NCI-H1436 treated with DMSO at 0.1 percent for 48 hours (cell line): ENCODE measurements at regions not wholly inside any gene's neighbourhood (a gene's known extent, or its start where the extent isn't known, plus 50 kb on each side); places are given as distances from the start of the nearest gene placed in this dataset.
"Not testable (repeated sequence)": the region's sequence is repeated elsewhere in the genome, so short reads cannot be mapped to it uniquely, and the experiment has no call there.

Experiments
- DNase-seq: peaks from one replicate; lab custom pipeline; 2025; lab: John Stamatoyannopoulos, UW

DNA sequence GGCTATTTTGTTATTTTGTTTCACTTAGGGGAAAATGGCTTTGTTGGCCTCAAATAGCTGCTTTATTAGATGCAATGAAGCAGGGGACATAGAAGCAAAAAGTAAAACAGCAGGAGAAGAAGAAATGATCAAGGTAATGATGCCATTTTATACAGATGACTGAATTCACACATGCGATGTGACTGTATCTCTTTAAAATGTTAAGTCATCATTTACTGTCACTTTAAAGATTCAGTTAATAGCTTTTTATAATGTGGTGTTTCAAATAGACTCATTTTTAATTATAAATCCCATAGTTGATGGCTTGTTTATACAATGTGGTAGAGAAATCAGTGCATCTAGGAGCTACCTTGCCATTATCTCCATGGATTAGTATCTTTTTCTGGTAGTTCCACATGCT is 863.9 kb upstream of the DEFB115 start:
- not testable (repeated sequence) for DNase-seq

DNA sequence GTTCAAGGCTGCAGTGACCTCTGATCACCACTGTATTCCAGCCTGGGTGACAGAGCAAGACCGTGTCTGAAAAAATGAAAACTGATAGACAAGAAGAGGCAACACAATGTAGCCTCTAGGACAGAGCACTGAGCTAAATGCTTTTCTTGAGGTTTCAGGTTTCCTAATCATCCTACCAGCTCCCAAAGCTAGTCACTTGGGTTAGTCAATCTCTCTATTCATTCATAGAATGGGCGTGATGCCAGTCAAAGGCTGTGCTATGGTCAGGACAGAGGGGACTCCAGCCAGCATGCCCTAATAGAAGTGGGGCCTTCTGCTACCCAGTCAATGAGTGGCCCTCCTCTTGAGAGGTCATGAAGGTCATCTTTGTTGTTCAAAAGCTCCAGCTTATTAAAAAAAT is 860.4 kb upstream of the DEFB115 start:
- DNase-seq, result not testable (repeated sequence)

DNA sequence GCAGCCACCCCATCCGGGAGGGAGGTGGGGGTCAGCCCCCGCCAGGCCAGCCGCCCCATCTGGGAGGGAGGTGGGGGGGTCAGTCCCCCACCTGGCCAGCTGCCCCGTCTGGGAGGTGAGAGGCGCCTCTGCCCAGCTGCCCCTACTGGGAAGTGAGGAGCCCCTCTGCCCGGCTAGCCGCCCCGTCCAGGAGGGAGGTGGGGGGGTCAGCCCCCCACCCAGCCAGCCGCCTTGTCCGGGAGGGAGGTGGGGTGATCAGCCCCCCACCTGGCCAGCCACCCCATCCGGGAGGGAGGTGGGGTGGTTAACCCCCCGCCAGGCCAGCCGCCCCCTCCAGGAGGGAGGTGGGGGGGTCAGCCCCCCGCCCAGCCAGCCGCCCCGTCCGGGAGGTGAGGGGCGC is 852.4 kb upstream of the DEFB115 start:
- not testable (repeated sequence) for DNase-seq

DNA sequence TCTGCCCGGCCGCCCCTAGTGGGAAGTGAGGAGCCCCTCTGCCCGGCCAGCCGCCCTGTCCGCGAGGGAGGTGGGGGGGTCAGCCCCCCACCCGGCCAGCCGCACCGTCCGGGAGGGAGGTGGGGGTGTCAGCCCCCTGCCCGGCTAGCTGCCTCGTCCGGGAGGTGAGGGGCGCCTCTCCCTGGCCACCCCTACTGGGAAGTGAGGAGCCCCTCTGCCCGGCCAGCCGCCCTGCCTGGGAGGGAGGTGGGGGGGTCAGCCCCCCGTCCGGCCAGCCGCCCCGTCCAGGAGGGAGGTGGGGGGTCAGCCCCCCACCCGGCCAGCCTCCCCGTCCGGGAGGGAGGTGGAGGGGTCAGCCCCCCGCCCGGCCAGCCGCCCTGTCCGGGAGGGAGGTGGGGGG is 851.9 kb upstream of the DEFB115 start:
- DNase-seq, result not testable (repeated sequence)

DNA sequence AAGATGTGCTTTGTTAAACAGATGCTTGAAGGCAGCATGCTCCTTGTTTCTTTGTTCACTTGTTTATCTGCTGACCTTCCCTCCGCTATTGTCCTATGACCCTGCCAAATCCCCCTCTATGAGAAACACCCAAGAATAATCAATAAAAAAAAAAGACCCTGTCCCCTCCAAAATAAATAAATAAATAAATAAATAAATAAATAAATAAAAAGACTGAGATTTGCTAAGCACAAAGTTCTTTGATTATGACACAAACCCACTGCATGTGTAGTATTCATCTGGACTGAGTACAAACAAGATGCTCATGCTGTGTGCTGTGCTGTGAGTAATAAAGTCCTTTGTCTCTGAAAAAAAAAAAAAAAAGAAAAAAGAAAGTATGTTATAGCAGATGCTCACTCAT is 851.1 kb upstream of the DEFB115 start:
- DNase-seq, result not testable (repeated sequence)

DNA sequence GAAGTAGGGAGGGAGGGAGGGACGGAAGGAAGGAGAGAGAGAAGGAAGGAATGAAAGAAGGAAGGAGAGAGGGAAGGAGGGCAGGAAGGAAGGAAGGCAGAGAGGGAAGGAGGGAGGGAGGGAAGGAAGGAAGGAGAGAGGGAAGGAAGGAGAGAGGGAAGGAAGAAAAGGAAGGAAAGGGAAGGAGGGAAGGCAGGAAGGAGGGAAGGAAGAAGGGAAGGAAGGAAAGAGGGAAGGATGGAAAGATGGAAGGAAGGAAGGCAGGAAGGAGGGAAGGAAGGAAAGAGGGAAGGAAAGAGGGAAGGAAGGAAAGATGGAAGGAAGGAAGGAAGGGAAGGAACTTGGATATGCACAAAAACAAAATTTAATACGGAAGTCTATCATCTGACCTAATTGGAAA is 844.5 kb upstream of the DEFB115 start:
- DNase-seq, result no peak

DNA sequence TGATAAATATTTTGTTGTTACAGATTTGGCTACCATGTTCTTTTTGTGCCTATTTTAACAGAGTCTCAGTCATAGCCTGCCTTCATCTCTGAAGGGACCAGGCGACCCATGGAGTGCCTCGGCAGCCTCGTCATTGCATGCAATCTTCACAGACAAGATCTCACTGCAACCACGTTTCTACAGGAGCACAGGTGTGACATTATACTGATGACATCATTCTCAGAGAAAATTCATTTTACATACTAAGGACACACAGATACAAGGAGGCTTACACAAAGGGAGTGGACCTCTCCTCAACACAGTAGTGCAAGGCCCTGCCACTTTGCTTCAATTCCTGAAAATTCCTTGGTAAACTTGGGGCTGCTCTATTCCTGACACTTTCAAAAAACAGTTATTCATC is 840.1 kb upstream of the DEFB115 start:
- not testable (repeated sequence) for DNase-seq

DNA sequence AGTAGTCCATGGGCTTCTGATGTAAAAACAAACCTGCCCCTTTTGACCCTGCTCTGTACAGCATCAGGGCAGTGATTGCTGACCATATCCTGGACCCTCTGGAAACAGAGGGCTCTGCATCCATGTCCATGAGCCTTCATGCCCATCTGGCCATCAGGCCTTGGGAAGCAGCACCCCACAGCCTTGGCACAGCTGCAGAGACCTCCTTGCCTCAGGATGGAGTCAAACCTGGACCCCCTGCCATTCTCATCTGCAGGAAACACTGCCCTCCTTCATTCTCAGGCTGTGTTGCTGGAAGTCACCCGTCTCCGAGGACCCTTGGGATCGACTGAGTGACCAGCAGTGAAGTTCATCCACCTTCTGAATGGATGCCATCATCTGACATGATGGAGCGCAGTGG is 839.1 kb upstream of the DEFB115 start:
- not testable (repeated sequence) for DNase-seq

DNA sequence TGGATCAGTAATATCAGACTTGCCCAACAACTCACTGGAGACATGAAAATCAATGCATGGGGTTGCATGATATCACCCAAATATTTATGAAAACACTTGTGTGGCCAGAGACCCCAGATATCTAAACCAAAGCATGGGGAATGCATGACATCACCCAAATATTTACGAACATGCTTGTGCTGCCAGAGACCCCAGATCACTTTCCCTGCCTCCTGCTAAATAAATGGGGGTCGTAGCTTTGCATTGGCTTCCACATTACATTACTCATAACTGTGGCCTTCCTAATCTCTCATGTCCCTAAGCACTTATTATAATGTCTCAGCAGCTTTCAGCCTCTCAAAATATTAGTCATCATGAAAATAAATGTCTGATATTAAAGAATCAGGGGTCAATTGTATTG is 838.0 kb upstream of the DEFB115 start:
- DNase-seq, result no peak

DNA sequence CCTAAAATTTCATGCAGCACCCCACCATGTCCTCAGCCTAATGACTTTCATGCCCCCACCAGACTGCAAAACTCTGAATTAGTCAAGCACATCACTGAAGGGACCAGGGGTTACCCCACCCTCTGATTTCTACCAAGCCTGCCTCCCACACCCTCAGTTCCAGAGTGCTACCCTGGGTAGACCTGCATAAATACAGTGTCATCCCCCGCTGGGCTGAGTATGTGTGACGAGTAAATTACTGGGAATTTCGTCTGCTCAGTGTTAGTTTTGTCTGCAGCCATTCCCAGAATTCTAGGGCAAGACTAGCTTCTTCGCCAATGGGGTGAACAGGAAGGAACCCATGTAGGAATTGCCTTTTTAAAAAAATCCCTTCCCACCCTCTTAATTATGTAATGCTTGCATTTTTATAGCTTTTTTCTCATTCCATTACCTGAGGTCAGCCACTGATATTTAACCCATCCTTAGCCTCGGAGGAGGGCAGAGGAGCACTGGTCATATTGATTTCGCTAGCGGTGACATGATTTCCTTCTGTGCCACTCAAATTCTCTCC is 837.5 kb upstream of the DEFB115 start:
- not testable (repeated sequence) for DNase-seq
